Right lobe of liver (tissue), 6 donors: ENCODE measurements at regions not wholly inside any gene's neighbourhood (a gene's known extent, or its start where the extent isn't known, plus 50 kb on each side); places are given as distances from the start of the nearest gene placed in this dataset.
A peak's percentile ranks its signal among the peaks of the same experiment; 100 is the strongest.

Experiments
- ATAC-seq, 4 donors: fragments of 200-7000 bp; cut with Tn5 transposase; one replicate each; pipeline ENCODE4 v1.9.1; 2020; ENCODE audit warnings: mild to moderate bottlenecking in 4 of 4, moderate library complexity in 4 of 4
- DNase-seq, 3 donors: peaks; one replicate each; pipeline ENCODE4 v3.0.0-alpha.2; 2020
- H3K27ac ChIP-seq, 3 donors: fragments of 200-600 bp; one replicate each; pipeline ENCODE4 v1.8.0; 2022
- H3K27me3 ChIP-seq, 2 donors: fragments of 200-600 bp; one replicate each; pipeline ENCODE4 v1.8.0; 2022
- H3K36me3 ChIP-seq, 4 donors: fragments of 200-600 bp; sonication (generic) in 1 of 4; one replicate each; pipeline versions ENCODE4 v1.5.1 to v1.8.0; 2017 to 2022; ENCODE audit warnings: control low read depth in 1 of 4
- H3K4me1 ChIP-seq, 4 donors: fragments of 200-600 bp; sonication (generic) in 1 of 4; one replicate each; pipeline versions ENCODE4 v1.5.1 to v1.8.0; 2017 to 2022; ENCODE audit warnings: control low read depth in 1 of 4
- H3K4me3 ChIP-seq, 3 donors: fragments of 200-600 bp; one replicate each; pipeline ENCODE4 v1.8.0; 2022
- H3K9me3 ChIP-seq, 4 donors: fragments of 200-600 bp; sonication (generic) in 1 of 4; one replicate each; pipeline versions ENCODE4 v1.5.1 to v1.8.0; 2017 to 2022; ENCODE audit warnings: control low read depth in 1 of 4
- POLR2A ChIP-seq: fragments of 450-650 bp; IDR thresholded peaks from one replicate; pipeline ENCODE4 v1.6.1; 2017; ENCODE audit warnings: antibody characterized with exemption, mild to moderate bottlenecking
- WGBS: methylation state at CpG from one replicate; pipeline ENCODE4 v1.1.6; 2018; ENCODE audit warnings: low coverage, low lambda C conversion rate; ENCODE audit not compliant: insufficient coverage; ENCODE audit errors: missing lambda C conversion rate; 5-methylcytosine and 5-hydroxymethylcytosine counted together
- intact Hi-C, 2 donors: fragments of 100-400 bp; cut with DNase I; formaldehyde crosslinking; loops; one replicate each; pipeline versions ENCODE4 v1.11.2 to v1.14.1; 2022
- TF ChIP-seq, protein P1 (sequence below), 4 donors: fragments of 200-600 bp in 3 of 4; fragments of 450-650 bp in 1 of 4; IDR thresholded peaks; one replicate each; pipeline versions ENCODE4 v1.5.1 to v1.8.0; 2016 to 2022; ENCODE audit warnings: antibody characterized with exemption in 4 of 4, mild to moderate bottlenecking in 2 of 4
- donor health status: DM: no; HTN: yes; CAD: no.
- donor health status: DM: no; HTN: no; CAD: no.
- donor health status: DM: no; HTN: no; CAD: no.
- donor health status: DM: no; HTN: yes; CAD: no.
- donor health status: DM: no; HTN: yes; CAD: no.

DNA sequence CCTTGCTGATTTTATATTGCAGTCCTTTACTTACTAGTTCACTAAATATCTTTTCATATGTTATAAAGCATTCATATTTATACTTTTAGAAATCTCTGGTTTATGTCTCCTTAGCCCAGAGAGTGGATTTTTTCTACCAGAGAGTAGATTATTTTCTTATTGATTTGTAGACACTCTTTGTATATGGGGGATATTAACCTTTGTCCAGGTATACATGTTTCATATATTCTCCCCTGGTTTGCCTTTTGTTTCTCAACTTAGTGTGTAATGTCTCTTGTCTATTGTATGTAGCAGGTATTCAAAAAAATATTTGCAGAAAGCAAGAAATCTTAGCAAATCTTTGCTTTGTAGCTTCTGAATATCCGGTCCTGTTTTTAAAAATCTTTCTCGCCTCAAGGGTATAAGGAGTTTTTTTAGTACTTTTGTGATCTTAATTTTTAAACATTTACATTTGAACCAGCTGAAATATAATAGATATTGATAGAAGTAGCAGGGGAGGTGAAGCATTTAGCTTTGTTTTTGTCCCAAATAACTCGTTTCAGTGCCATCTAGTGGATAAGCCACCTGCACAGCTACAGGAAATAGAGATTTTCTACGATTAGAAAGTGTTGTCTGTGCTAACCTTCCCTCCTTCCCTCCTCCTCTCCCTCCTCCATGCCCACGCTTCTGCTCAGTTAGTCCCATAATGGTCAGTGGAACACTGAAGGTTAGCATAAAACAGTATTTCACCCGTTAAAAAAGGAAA is 97.0 kb downstream of the PHETA1 start:
- intact Hi-C loops: no loop called here
- Histone ChIP-seq H3K27ac (no peak overlapping the region), H3K36me3 (peaks cover 0 to 3% (median 0%) of the 10 kb centered on the region in 4 donors), H3K9me3 (no peaks in the 10 kb centered on the region), H3K4me3 (no peak overlapping the region), H3K4me1 (no peaks in the 10 kb centered on the region), H3K27me3 (no peaks in the 10 kb centered on the region)
- TF ChIP-seq POLR2A: no peak
- TF ChIP-seq, protein P1, sequence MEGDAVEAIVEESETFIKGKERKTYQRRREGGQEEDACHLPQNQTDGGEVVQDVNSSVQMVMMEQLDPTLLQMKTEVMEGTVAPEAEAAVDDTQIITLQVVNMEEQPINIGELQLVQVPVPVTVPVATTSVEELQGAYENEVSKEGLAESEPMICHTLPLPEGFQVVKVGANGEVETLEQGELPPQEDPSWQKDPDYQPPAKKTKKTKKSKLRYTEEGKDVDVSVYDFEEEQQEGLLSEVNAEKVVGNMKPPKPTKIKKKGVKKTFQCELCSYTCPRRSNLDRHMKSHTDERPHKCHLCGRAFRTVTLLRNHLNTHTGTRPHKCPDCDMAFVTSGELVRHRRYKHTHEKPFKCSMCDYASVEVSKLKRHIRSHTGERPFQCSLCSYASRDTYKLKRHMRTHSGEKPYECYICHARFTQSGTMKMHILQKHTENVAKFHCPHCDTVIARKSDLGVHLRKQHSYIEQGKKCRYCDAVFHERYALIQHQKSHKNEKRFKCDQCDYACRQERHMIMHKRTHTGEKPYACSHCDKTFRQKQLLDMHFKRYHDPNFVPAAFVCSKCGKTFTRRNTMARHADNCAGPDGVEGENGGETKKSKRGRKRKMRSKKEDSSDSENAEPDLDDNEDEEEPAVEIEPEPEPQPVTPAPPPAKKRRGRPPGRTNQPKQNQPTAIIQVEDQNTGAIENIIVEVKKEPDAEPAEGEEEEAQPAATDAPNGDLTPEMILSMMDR (IDR thresholded peaks at IDR 0.05): peak in 3 of 4 donors; percentile 10 to 32 (median 29)
- DNase-seq: no peak
- peak in 1 of 4 donors; percentile 32 for ATAC-seq
- 66% methylated on average over 6 of the region's 6 CpGs for WGBS

DNA sequence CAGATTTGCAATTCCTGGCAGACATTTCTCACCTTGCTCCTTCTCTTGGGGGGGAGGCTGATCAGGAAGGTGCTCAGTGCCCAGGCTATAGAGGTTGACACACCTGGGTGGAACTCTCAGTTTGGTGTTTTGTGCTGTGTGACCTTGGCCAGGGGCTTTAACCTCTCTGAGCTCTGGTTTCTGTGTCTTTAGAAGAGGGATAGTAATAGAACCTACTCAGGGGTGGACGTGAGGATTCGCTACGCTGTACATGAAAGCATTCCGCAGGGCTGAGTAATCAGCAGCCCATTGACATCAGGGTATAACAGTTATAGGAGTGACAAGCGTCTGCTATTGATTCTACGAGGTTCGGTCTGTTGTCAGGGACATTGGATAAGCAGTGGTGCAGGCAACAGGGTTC is 98.1 kb downstream of the PHETA1 start:
- ATAC-seq: no peak
- no peak for TF ChIP-seq POLR2A
- TF ChIP-seq, protein P1 (IDR thresholded peaks at IDR 0.05): no peak
- H3K4me3 ChIP-seq: no peak overlapping the region
- H3K4me1 ChIP-seq: no peaks in the 10 kb centered on the region
- H3K9me3 ChIP-seq: no peaks in the 10 kb centered on the region
- intact Hi-C loops: no loop called here
- DNase-seq: no peak
- H3K27me3 ChIP-seq: no peaks in the 10 kb centered on the region
- no peak overlapping the region for H3K27ac ChIP-seq
- H3K36me3 ChIP-seq: peaks cover 0 to 3% (median 0%) of the 10 kb centered on the region in 4 donors
- 70% methylated on average over 7 of the region's 7 CpGs for WGBS

DNA sequence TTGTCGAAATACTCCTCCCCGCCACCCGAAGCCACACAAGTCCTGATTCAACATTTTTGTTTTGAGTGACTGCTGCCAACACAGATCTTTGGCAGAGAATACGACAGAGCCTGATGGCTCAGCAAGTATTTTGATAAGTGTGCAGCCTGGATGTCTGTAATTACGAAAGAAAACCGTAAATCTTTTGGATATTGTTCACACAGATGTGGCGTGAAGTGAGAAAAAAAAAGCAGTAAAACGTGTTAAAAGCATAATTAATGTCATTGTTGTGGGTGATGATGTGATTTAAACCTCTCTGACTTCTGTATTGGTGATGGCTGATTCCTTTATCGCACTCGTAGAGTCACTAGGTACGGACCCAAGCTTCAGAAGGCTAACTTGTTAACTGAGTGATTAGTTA is 98.7 kb downstream of the PHETA1 start:
- TF ChIP-seq, protein P1 (IDR thresholded peaks at IDR 0.05): no peak
- no peak for TF ChIP-seq POLR2A
- whole genome bisulfite sequencing: 31% methylated on average over 11 of the region's 11 CpGs
- Histone ChIP-seq H3K27me3 (no peaks in the 10 kb centered on the region), H3K27ac (no peak overlapping the region), H3K36me3 (peaks cover 0 to 3% (median 0%) of the 10 kb centered on the region in 4 donors), H3K4me3 (no peak overlapping the region), H3K4me1 (no peaks in the 10 kb centered on the region), H3K9me3 (no peaks in the 10 kb centered on the region)
- ATAC-seq: peak in 2 of 4 donors; percentile 40 to 63
- no peak for DNase-seq
- intact Hi-C loops: no loop called here

DNA sequence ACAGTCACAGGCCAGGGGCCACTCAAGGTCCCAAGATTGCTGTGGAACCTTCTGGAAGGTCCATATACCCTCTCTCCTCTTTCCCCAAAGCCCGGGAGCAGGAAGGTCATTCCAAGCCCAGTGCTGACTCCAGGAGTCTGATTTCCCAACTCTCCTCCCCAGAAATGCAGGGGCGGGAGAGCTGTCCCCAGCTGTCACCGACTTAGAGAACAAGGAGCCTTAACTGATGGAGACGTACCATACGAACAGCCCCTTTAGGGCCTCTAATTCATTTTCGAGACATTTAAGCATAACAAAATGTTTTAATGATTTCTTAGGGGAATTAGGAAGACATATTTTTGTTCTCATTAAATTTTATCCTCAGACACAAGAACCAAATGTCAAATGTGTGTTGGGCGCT is 99.2 kb downstream of the PHETA1 start:
- intact Hi-C loops: no loop called here
- no peak overlapping the region for H3K27ac ChIP-seq
- peaks cover 0 to 3% (median 0%) of the 10 kb centered on the region in 4 donors for H3K36me3 ChIP-seq
- H3K4me1 ChIP-seq: no peaks in the 10 kb centered on the region
- H3K9me3 ChIP-seq: no peaks in the 10 kb centered on the region
- H3K27me3 ChIP-seq: no peaks in the 10 kb centered on the region
- 56% methylated on average over 6 of the region's 7 CpGs for WGBS
- H3K4me3 ChIP-seq: no peak overlapping the region
- TF ChIP-seq POLR2A: no peak
- TF ChIP-seq, protein P1 (IDR thresholded peaks at IDR 0.05): no peak
- no peak for DNase-seq
- peak in 1 of 4 donors; percentile 12 for ATAC-seq
